SK-N-MC (cell line): ENCODE measurements at regions not wholly inside any gene's neighbourhood (a gene's known extent, or its start where the extent isn't known, plus 50 kb on each side); places are given as distances from the start of the nearest gene placed in this dataset.
"Not testable (repeated sequence)": the region's sequence is repeated elsewhere in the genome, so short reads cannot be mapped to it uniquely, and the experiment has no call there.

ENCODE experiments used
- DNase-seq: peaks from one replicate; pipeline ENCODE4 v3.0.0-alpha.2; 2011; ENCODE audit warnings: low read depth, low spot score
- H3K27ac ChIP-seq: fragments of 200-600 bp; sonication (generic); 2 replicates; pipeline ENCODE4 v1.5.1; 2016; ENCODE audit warnings: mixed run types
- H3K36me3 ChIP-seq: fragments of 200-600 bp; sonication (generic); 2 replicates; pipeline ENCODE4 v1.6.1; 2017; ENCODE audit warnings: antibody characterized with exemption, low read length, mixed read lengths; ENCODE audit not compliant: insufficient read depth
- H3K4me3 ChIP-seq: fragments of 200-600 bp; sonication (generic); 2 replicates; pipeline ENCODE4 v1.5.1; 2016
- H3K9ac ChIP-seq: fragments of 200-600 bp; sonication (generic); 2 replicates; pipeline ENCODE4 v1.8.0; 2017; ENCODE audit warnings: mixed run types, mixed read lengths; ENCODE audit not compliant: insufficient read length
- H3K9me3 ChIP-seq: fragments of 200-600 bp; sonication (generic); 2 replicates; pipeline ENCODE4 v1.6.1; 2017; ENCODE audit warnings: low read depth, mild to moderate bottlenecking, antibody characterized with exemption, low read length, moderate library complexity, mixed read lengths
- EZH2 ChIP-seq: fragments of 200-600 bp; sonication (generic); IDR thresholded peaks from one replicate; pipeline ENCODE4 v1.6.1; 2017; ENCODE audit warnings: antibody characterized with exemption
- FOXP2 ChIP-seq: optimal IDR thresholded peaks from 2 replicates; pipeline ENCODE3; 2011; ENCODE audit warnings: mild to moderate bottlenecking, moderate library complexity; ENCODE audit not compliant: insufficient read depth; ENCODE audit errors: extremely low read length, control extremely low read depth
- POLR2AphosphoS5 ChIP-seq: IDR thresholded peaks from 2 replicates; pipeline ENCODE4 v1.6.1; 2012; ENCODE audit warnings: mild to moderate bottlenecking, low read depth, low read length, borderline replicate concordance

- H3K4me3 ChIP-seq: no peak overlapping the region
- TF ChIP-seq POLR2AphosphoS5 (no peak), FOXP2 (no peak), EZH2 (no peak)
- DNase-seq: no peak
- no peak overlapping the region for H3K9ac ChIP-seq
- H3K27ac ChIP-seq: no peak overlapping the region
- no peaks in the 10 kb centered on the region for H3K36me3 ChIP-seq
- H3K9me3 ChIP-seq: no peaks in the 10 kb centered on the region
These were observed 1199.9 kb downstream of the GATA3 start for GRCh38 chr10:9254353-9254752.

GRCh38 chr10:9260690-9261089, 1206.2 kb downstream of the GATA3 start:
- Histone ChIP-seq H3K27ac (no peak overlapping the region), H3K9me3 (no peaks in the 10 kb centered on the region), H3K4me3 (no peak overlapping the region), H3K9ac (no peak overlapping the region), H3K36me3 (no peaks in the 10 kb centered on the region)
- no peak for DNase-seq
- TF ChIP-seq POLR2AphosphoS5 (no peak), FOXP2 (no peak), EZH2 (no peak)

- DNase-seq: no peak
- H3K9ac ChIP-seq: no peak overlapping the region
- TF ChIP-seq POLR2AphosphoS5 (no peak), EZH2 (no peak), FOXP2 (no peak)
- no peaks in the 10 kb centered on the region for H3K9me3 ChIP-seq
- H3K27ac ChIP-seq: no peak overlapping the region
- no peak overlapping the region for H3K4me3 ChIP-seq
- no peaks in the 10 kb centered on the region for H3K36me3 ChIP-seq
These were observed 1208.3 kb downstream of the GATA3 start for GRCh38 chr10:9262770-9263169.

- TF ChIP-seq FOXP2 (no peak), EZH2 (no peak), POLR2AphosphoS5 (no peak)
- DNase-seq: no peak
- Histone ChIP-seq H3K9ac (no peak overlapping the region), H3K9me3 (no peaks in the 10 kb centered on the region), H3K27ac (no peak overlapping the region), H3K4me3 (no peak overlapping the region), H3K36me3 (no peaks in the 10 kb centered on the region)
These were observed 1213.7 kb downstream of the GATA3 start for GRCh38 chr10:9268176-9268575.

GRCh38 chr10:9273126-9273833, 1218.8 kb downstream of the GATA3 start:
- not testable (repeated sequence) for DNase-seq, H3K9me3 ChIP-seq, H3K36me3 ChIP-seq, H3K9ac ChIP-seq, H3K4me3 ChIP-seq, H3K27ac ChIP-seq

- DNase-seq: no peak
- Histone ChIP-seq H3K9ac (no peak overlapping the region), H3K27ac (no peak overlapping the region), H3K36me3 (no peaks in the 10 kb centered on the region), H3K4me3 (no peak overlapping the region), H3K9me3 (no peaks in the 10 kb centered on the region)
- TF ChIP-seq FOXP2: no peak
- no peak for TF ChIP-seq EZH2
- TF ChIP-seq POLR2AphosphoS5: no peak
These were observed 1219.8 kb downstream of the GATA3 start for GRCh38 chr10:9274206-9274755.

GRCh38 chr10:9275861-9276260, 1221.4 kb downstream of the GATA3 start:
- DNase-seq: no peak
- Histone ChIP-seq H3K9me3 (no peaks in the 10 kb centered on the region), H3K4me3 (no peak overlapping the region), H3K27ac (no peak overlapping the region), H3K36me3 (no peaks in the 10 kb centered on the region), H3K9ac (no peak overlapping the region)
- TF ChIP-seq POLR2AphosphoS5: no peak
- no peak for TF ChIP-seq FOXP2
- TF ChIP-seq EZH2: no peak

- H3K4me3 ChIP-seq: no peak overlapping the region
- no peaks in the 10 kb centered on the region for H3K36me3 ChIP-seq
- DNase-seq: no peak
- no peak overlapping the region for H3K27ac ChIP-seq
- H3K9me3 ChIP-seq: no peaks in the 10 kb centered on the region
- no peak overlapping the region for H3K9ac ChIP-seq
- TF ChIP-seq EZH2: no peak
- no peak for TF ChIP-seq FOXP2
- no peak for TF ChIP-seq POLR2AphosphoS5
These were observed 1231.2 kb downstream of the GATA3 start for GRCh38 chr10:9285690-9286089.

- no peak for DNase-seq
- no peak for TF ChIP-seq FOXP2
- TF ChIP-seq EZH2: no peak
- TF ChIP-seq POLR2AphosphoS5: no peak
- no peaks in the 10 kb centered on the region for H3K9me3 ChIP-seq
- H3K36me3 ChIP-seq: no peaks in the 10 kb centered on the region
- no peak overlapping the region for H3K9ac ChIP-seq
- H3K27ac ChIP-seq: no peak overlapping the region
- H3K4me3 ChIP-seq: no peak overlapping the region
These were observed 1235.3 kb downstream of the GATA3 start for GRCh38 chr10:9289811-9290210.
